ENCODE measurements at regions not wholly inside any gene's neighbourhood (a gene's known extent, or its start where the extent isn't known, plus 50 kb on each side); places are given as distances from the start of the nearest gene placed in this dataset.

- no peak for TF ChIP-seq POLR2A (IDR thresholded peaks at IDR 0.05)
- TF ChIP-seq, protein P1, sequence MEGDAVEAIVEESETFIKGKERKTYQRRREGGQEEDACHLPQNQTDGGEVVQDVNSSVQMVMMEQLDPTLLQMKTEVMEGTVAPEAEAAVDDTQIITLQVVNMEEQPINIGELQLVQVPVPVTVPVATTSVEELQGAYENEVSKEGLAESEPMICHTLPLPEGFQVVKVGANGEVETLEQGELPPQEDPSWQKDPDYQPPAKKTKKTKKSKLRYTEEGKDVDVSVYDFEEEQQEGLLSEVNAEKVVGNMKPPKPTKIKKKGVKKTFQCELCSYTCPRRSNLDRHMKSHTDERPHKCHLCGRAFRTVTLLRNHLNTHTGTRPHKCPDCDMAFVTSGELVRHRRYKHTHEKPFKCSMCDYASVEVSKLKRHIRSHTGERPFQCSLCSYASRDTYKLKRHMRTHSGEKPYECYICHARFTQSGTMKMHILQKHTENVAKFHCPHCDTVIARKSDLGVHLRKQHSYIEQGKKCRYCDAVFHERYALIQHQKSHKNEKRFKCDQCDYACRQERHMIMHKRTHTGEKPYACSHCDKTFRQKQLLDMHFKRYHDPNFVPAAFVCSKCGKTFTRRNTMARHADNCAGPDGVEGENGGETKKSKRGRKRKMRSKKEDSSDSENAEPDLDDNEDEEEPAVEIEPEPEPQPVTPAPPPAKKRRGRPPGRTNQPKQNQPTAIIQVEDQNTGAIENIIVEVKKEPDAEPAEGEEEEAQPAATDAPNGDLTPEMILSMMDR (IDR thresholded peaks at IDR 0.05): no peak
Observed at GRCh38 chr6:84492241-84493165, 265.1 kb upstream of the CEP162 start.
